Loucy (cell line): ENCODE measurements at regions not wholly inside any gene's neighbourhood (a gene's known extent, or its start where the extent isn't known, plus 50 kb on each side); places are given as distances from the start of the nearest gene placed in this dataset.

Experiments used
- EZH2phosphoT487 ChIP-seq: fragments of 200-600 bp; IDR thresholded peaks from 2 replicates; pipeline ENCODE4 v1.6.1; 2018; ENCODE audit warnings: antibody characterized with exemption, mild to moderate bottlenecking, moderate library complexity, borderline replicate concordance
- TF ChIP-seq, protein P1 (sequence below): fragments of 200-600 bp; sonication (generic); conservative IDR thresholded peaks from 2 replicates; pipeline ENCODE4 v1.5.1; 2014; ENCODE audit warnings: mild to moderate bottlenecking, antibody characterized with exemption, low read length

GRCh38 chr11:91163619-91164451 is 941.0 kb upstream of the CHORDC1 start:
- TF ChIP-seq, protein P1, sequence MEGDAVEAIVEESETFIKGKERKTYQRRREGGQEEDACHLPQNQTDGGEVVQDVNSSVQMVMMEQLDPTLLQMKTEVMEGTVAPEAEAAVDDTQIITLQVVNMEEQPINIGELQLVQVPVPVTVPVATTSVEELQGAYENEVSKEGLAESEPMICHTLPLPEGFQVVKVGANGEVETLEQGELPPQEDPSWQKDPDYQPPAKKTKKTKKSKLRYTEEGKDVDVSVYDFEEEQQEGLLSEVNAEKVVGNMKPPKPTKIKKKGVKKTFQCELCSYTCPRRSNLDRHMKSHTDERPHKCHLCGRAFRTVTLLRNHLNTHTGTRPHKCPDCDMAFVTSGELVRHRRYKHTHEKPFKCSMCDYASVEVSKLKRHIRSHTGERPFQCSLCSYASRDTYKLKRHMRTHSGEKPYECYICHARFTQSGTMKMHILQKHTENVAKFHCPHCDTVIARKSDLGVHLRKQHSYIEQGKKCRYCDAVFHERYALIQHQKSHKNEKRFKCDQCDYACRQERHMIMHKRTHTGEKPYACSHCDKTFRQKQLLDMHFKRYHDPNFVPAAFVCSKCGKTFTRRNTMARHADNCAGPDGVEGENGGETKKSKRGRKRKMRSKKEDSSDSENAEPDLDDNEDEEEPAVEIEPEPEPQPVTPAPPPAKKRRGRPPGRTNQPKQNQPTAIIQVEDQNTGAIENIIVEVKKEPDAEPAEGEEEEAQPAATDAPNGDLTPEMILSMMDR, result no peak
- no peak for TF ChIP-seq EZH2phosphoT487
